ENCODE measurements at regions not wholly inside any gene's neighbourhood (a gene's known extent, or its start where the extent isn't known, plus 50 kb on each side); places are given as distances from the start of the nearest gene placed in this dataset.

- H3K4me3 Mint-ChIP-seq (ENCODE audit: unreplicated experiment), result no peak overlapping the region
These were observed 200.9 kb downstream of the ICE1 start for GRCh38 chr5:5623397-5623796.

GRCh38 chr5:5622806-5623205 lies 200.3 kb downstream of the ICE1 start:
- peaks cover 2% of the 10 kb centered on the region for H3K27me3 Mint-ChIP-seq (ENCODE audit: unreplicated experiment)
- DNase-seq, result no peak
- H3K36me3 Mint-ChIP-seq (ENCODE audit: unreplicated experiment), result peaks cover 11% of the 10 kb centered on the region
- no peaks in the 10 kb centered on the region for H3K4me1 Mint-ChIP-seq (ENCODE audit: low read depth, unreplicated experiment)
- peaks cover 2% of the 10 kb centered on the region for H3K9me3 Mint-ChIP-seq (ENCODE audit: unreplicated experiment)
- H3K4me3 Mint-ChIP-seq (ENCODE audit: unreplicated experiment), result no peak overlapping the region
- no peak overlapping the region for H3K27ac Mint-ChIP-seq (ENCODE audit: unreplicated experiment)
- TF ChIP-seq CTCF (IDR thresholded peaks at IDR 0.05; ENCODE audit: partially characterized antibody, unreplicated experiment), result no peak

More at GRCh38 chr5:5623397-5623796, 200.9 kb downstream of the ICE1 start:
- Mint-ChIP-seq H3K27ac (ENCODE audit: unreplicated experiment) (no peak overlapping the region), H3K9me3 (ENCODE audit: unreplicated experiment) (peaks cover 2% of the 10 kb centered on the region), H3K27me3 (ENCODE audit: unreplicated experiment) (peaks cover 2% of the 10 kb centered on the region), H3K4me1 (ENCODE audit: low read depth, unreplicated experiment) (no peaks in the 10 kb centered on the region), H3K36me3 (ENCODE audit: unreplicated experiment) (peaks cover 11% of the 10 kb centered on the region)
- no peak for TF ChIP-seq CTCF (IDR thresholded peaks at IDR 0.05; ENCODE audit: partially characterized antibody, unreplicated experiment)
- DNase-seq, result no peak

- H3K27me3 Mint-ChIP-seq (ENCODE audit: unreplicated experiment), result peaks cover 2% of the 10 kb centered on the region
- H3K9me3 Mint-ChIP-seq (ENCODE audit: unreplicated experiment), result peaks cover 2% of the 10 kb centered on the region
- peaks cover 11% of the 10 kb centered on the region for H3K36me3 Mint-ChIP-seq (ENCODE audit: unreplicated experiment)
- H3K4me3 Mint-ChIP-seq (ENCODE audit: unreplicated experiment), result no peak overlapping the region
- H3K27ac Mint-ChIP-seq (ENCODE audit: unreplicated experiment), result no peak overlapping the region
- peaks cover 2% of the 10 kb centered on the region for H3K4me1 Mint-ChIP-seq (ENCODE audit: low read depth, unreplicated experiment)
- DNase-seq, result no peak
- no peak for TF ChIP-seq CTCF (IDR thresholded peaks at IDR 0.05; ENCODE audit: partially characterized antibody, unreplicated experiment)
These were observed 197.1 kb downstream of the ICE1 start for GRCh38 chr5:5619546-5619945.

GRCh38 chr5:5617024-5617423 lies 194.5 kb downstream of the ICE1 start:
- no peak for DNase-seq
- H3K4me1 Mint-ChIP-seq (ENCODE audit: low read depth, unreplicated experiment), result peaks cover 2% of the 10 kb centered on the region
- peaks cover 1% of the 10 kb centered on the region for H3K27me3 Mint-ChIP-seq (ENCODE audit: unreplicated experiment)
- H3K36me3 Mint-ChIP-seq (ENCODE audit: unreplicated experiment), result peaks cover 3% of the 10 kb centered on the region
- H3K27ac Mint-ChIP-seq (ENCODE audit: unreplicated experiment), result no peak overlapping the region
- H3K9me3 Mint-ChIP-seq (ENCODE audit: unreplicated experiment), result no peaks in the 10 kb centered on the region
- no peak for TF ChIP-seq CTCF (IDR thresholded peaks at IDR 0.05; ENCODE audit: partially characterized antibody, unreplicated experiment)
- H3K4me3 Mint-ChIP-seq (ENCODE audit: unreplicated experiment), result no peak overlapping the region

GRCh38 chr5:5616247-5616895 lies 193.9 kb downstream of the ICE1 start:
- peaks cover 2% of the 10 kb centered on the region for H3K4me1 Mint-ChIP-seq (ENCODE audit: low read depth, unreplicated experiment)
- no peak for DNase-seq
- no peaks in the 10 kb centered on the region for H3K36me3 Mint-ChIP-seq (ENCODE audit: unreplicated experiment)
- no peaks in the 10 kb centered on the region for H3K9me3 Mint-ChIP-seq (ENCODE audit: unreplicated experiment)
- no peak overlapping the region for H3K27ac Mint-ChIP-seq (ENCODE audit: unreplicated experiment)
- peak; percentile 38 for TF ChIP-seq CTCF (IDR thresholded peaks at IDR 0.05; ENCODE audit: partially characterized antibody, unreplicated experiment)
- no peak overlapping the region for H3K4me3 Mint-ChIP-seq (ENCODE audit: unreplicated experiment)
- peaks cover 1% of the 10 kb centered on the region for H3K27me3 Mint-ChIP-seq (ENCODE audit: unreplicated experiment)

Data from glutamatergic neuron (in vitro differentiated cells).